WTC11 (cell line): ENCODE measurements at regions not wholly inside any gene's neighbourhood (a gene's known extent, or its start where the extent isn't known, plus 50 kb on each side); places are given as distances from the start of the nearest gene placed in this dataset.

ENCODE experiments used
- ATAC-seq: fragments of 200-7000 bp; cut with Tn5 transposase; 2 replicates; pipeline ENCODE4 v1.10.0; 2021; ENCODE audit warnings: mild to moderate bottlenecking, moderate library complexity
- CTCF ChIA-PET: fragments of 300-600 bp; sonication (Branson Sonifier 250); formaldehyde crosslinking; loops from one replicate; lab custom pipeline; 2021; ENCODE audit warnings: antibody characterized with exemption; lab: Charles Lee
- POLR2A ChIA-PET: fragments of 350-600 bp; sonication (Branson Sonifier 250); formaldehyde crosslinking; loops from one replicate; lab custom pipeline; 2021; ENCODE audit warnings: antibody characterized with exemption; lab: Charles Lee
- DNase-seq: peaks from one replicate; pipeline ENCODE4 v3.0.0; 2021; ENCODE audit warnings: low spot score
- H3K27ac Mint-ChIP-seq: 2 replicates; pipeline ENCODE4 v1.8.0; 2021; ENCODE audit warnings: mixed read lengths
- H3K27me3 Mint-ChIP-seq: 2 replicates; pipeline ENCODE4 v1.8.0; 2021; ENCODE audit warnings: low read depth, mild to moderate bottlenecking, moderate library complexity, mixed read lengths
- H3K36me3 Mint-ChIP-seq: 2 replicates; pipeline ENCODE4 v1.8.0; 2021; ENCODE audit warnings: mixed read lengths
- H3K4me1 Mint-ChIP-seq: 2 replicates; pipeline ENCODE4 v1.8.0; 2022; ENCODE audit warnings: mixed read lengths
- H3K4me3 Mint-ChIP-seq: 2 replicates; pipeline ENCODE4 v1.8.0; 2021; ENCODE audit warnings: mild to moderate bottlenecking, moderate library complexity, mixed read lengths
- H3K9me3 Mint-ChIP-seq: 2 replicates; pipeline ENCODE4 v1.8.0; 2021; ENCODE audit warnings: mixed read lengths
- ATF1 ChIP-seq: sonication (generic); formaldehyde crosslinking; IDR thresholded peaks from 2 replicates; pipeline ENCODE4 v1.8.1; 2023; ENCODE audit warnings: mild to moderate bottlenecking, moderate library complexity, missing genetic modification reagents
- FOXK1 ChIP-seq: sonication (generic); formaldehyde crosslinking; IDR thresholded peaks from 2 replicates; pipeline ENCODE4 v1.8.0; 2022; ENCODE audit warnings: mild to moderate bottlenecking, moderate library complexity, missing genetic modification reagents
- GTF2I ChIP-seq: fragments of 250-450 bp; sonication (Bioruptor Pico); conservative IDR thresholded peaks from 2 replicates; pipeline ENCODE4 v1.4.0; 2021; ENCODE audit warnings: mild to moderate bottlenecking
- NFYB ChIP-seq: sonication (generic); formaldehyde crosslinking; conservative IDR thresholded peaks from 2 replicates; pipeline ENCODE4 v1.8.0; 2022; ENCODE audit warnings: low read depth, missing genetic modification reagents
- OVOL2 ChIP-seq: fragments of 250-450 bp; sonication (Bioruptor Pico); IDR thresholded peaks from 2 replicates; pipeline ENCODE4 v1.9.0; 2021; ENCODE audit warnings: mild to moderate bottlenecking, borderline replicate concordance
- RELA ChIP-seq: sonication (generic); formaldehyde crosslinking; IDR thresholded peaks from 2 replicates; pipeline ENCODE4 v1.8.1; 2022; ENCODE audit warnings: missing genetic modification reagents, mild to moderate bottlenecking, borderline replicate concordance
- SP1 ChIP-seq: sonication (generic); formaldehyde crosslinking; conservative IDR thresholded peaks from 2 replicates; pipeline ENCODE4 v1.8.1; 2022; ENCODE audit warnings: missing genetic modification reagents
- ZNF671 ChIP-seq: fragments of 250-450 bp; sonication (Bioruptor Pico); IDR thresholded peaks from 2 replicates; pipeline ENCODE4 v1.8.0; 2021; ENCODE audit warnings: mild to moderate bottlenecking
- TF ChIP-seq, protein P1 (sequence below): fragments of 250-450 bp; sonication (Bioruptor Pico); IDR thresholded peaks from 2 replicates; pipeline ENCODE4 v1.9.0; 2021; ENCODE audit warnings: mild to moderate bottlenecking
- TF ChIP-seq, protein P2 (sequence below): sonication (generic); formaldehyde crosslinking; IDR thresholded peaks from 2 replicates; pipeline ENCODE4 v1.8.1; 2023; ENCODE audit warnings: mild to moderate bottlenecking, missing genetic modification reagents, borderline replicate concordance
- TF ChIP-seq, protein P3 (sequence below): sonication (generic); formaldehyde crosslinking; IDR thresholded peaks from 2 replicates; pipeline ENCODE4 v1.8.1; 2022; ENCODE audit warnings: mild to moderate bottlenecking, moderate library complexity, missing genetic modification reagents
- TF ChIP-seq, protein P4 (sequence below): sonication (generic); formaldehyde crosslinking; IDR thresholded peaks from 2 replicates; pipeline ENCODE4 v1.8.0; 2022; ENCODE audit warnings: mild to moderate bottlenecking, missing genetic modification reagents
- TF ChIP-seq, protein P5 (sequence below): sonication (generic); formaldehyde crosslinking; IDR thresholded peaks from 2 replicates; pipeline ENCODE4 v1.8.1; 2023; ENCODE audit warnings: mild to moderate bottlenecking, missing genetic modification reagents
- TF ChIP-seq, protein P6 (sequence below): sonication (generic); formaldehyde crosslinking; conservative IDR thresholded peaks from 2 replicates; pipeline ENCODE4 v1.8.1; 2023; ENCODE audit warnings: mild to moderate bottlenecking, low read depth, missing genetic modification reagents, moderate library complexity
- TF ChIP-seq, protein P7 (sequence below): sonication (generic); formaldehyde crosslinking; IDR thresholded peaks from 2 replicates; pipeline ENCODE4 v1.8.0; 2022; ENCODE audit warnings: missing genetic modification reagents

DNA sequence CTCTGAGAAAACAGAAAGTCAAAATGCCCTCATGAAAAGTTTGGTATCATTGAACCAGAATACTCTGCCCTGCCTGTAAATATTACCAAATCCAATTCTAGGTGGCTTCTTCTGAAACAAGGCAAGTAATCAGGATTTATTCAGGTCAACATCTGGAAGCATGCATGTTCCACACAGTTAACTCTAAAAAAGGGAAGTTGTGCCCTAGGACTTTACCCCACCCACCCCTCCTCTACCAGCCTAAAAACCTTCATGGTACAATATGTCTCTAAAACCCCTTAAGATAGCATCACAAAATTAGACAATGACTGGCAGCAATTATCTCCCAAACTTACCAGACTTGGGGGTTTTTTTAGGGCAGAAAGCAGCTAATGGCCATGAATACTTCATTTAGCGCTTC is 414.8 kb upstream of the SLC30A5 start (continued):
- no peak for TF ChIP-seq SP1 (CRISPR knock-in tag)
- TF ChIP-seq, protein P1, sequence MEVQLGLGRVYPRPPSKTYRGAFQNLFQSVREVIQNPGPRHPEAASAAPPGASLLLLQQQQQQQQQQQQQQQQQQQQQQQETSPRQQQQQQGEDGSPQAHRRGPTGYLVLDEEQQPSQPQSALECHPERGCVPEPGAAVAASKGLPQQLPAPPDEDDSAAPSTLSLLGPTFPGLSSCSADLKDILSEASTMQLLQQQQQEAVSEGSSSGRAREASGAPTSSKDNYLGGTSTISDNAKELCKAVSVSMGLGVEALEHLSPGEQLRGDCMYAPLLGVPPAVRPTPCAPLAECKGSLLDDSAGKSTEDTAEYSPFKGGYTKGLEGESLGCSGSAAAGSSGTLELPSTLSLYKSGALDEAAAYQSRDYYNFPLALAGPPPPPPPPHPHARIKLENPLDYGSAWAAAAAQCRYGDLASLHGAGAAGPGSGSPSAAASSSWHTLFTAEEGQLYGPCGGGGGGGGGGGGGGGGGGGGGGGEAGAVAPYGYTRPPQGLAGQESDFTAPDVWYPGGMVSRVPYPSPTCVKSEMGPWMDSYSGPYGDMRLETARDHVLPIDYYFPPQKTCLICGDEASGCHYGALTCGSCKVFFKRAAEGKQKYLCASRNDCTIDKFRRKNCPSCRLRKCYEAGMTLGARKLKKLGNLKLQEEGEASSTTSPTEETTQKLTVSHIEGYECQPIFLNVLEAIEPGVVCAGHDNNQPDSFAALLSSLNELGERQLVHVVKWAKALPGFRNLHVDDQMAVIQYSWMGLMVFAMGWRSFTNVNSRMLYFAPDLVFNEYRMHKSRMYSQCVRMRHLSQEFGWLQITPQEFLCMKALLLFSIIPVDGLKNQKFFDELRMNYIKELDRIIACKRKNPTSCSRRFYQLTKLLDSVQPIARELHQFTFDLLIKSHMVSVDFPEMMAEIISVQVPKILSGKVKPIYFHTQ (CRISPR knock-in tag): no peak
- TF ChIP-seq, protein P2, sequence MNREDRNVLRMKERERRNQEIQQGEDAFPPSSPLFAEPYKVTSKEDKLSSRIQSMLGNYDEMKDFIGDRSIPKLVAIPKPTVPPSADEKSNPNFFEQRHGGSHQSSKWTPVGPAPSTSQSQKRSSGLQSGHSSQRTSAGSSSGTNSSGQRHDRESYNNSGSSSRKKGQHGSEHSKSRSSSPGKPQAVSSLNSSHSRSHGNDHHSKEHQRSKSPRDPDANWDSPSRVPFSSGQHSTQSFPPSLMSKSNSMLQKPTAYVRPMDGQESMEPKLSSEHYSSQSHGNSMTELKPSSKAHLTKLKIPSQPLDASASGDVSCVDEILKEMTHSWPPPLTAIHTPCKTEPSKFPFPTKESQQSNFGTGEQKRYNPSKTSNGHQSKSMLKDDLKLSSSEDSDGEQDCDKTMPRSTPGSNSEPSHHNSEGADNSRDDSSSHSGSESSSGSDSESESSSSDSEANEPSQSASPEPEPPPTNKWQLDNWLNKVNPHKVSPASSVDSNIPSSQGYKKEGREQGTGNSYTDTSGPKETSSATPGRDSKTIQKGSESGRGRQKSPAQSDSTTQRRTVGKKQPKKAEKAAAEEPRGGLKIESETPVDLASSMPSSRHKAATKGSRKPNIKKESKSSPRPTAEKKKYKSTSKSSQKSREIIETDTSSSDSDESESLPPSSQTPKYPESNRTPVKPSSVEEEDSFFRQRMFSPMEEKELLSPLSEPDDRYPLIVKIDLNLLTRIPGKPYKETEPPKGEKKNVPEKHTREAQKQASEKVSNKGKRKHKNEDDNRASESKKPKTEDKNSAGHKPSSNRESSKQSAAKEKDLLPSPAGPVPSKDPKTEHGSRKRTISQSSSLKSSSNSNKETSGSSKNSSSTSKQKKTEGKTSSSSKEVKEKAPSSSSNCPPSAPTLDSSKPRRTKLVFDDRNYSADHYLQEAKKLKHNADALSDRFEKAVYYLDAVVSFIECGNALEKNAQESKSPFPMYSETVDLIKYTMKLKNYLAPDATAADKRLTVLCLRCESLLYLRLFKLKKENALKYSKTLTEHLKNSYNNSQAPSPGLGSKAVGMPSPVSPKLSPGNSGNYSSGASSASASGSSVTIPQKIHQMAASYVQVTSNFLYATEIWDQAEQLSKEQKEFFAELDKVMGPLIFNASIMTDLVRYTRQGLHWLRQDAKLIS: no peak

DNA sequence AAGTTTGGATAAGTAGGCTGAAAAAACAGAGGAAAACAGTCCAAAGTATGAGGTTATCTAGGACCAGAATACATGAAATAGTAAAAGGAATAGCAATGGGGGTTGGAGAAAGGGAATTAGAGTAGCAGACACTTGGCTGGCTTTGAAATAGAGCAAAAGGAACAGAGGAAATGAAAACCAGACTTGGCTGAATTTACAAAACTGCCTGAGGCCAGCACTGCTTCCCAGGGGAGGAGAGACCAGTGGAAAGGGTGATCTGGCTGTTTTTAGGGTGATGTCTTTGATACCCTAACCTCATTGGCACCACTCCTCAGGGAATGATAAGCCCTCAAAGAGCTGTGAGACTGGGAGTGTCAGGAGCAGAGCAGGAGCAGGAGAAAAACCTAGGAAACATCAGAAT is 413.4 kb upstream of the SLC30A5 start:
- Mint-ChIP-seq H3K9me3 (peaks cover 9% of the 10 kb centered on the region; the same call in 1 of the 2 replicates), H3K4me1 (peaks cover 3% of the 10 kb centered on the region; the same call in 1 of the 2 replicates), H3K27ac (no peak overlapping the region), H3K4me3 (no peak overlapping the region), H3K27me3 (no peaks in the 10 kb centered on the region), H3K36me3 (no peaks in the 10 kb centered on the region)
- DNase-seq (no peak), ATAC-seq (no peak)
- ChIA-PET POLR2A (no interaction called here), CTCF (no interaction called here)
- TF ChIP-seq OVOL2 (CRISPR knock-in tag) (no peak), RELA (no peak), ZNF671 (CRISPR knock-in tag) (no peak), GTF2I (no peak), NFYB (no peak), FOXK1 (no peak), ATF1 (CRISPR knock-in tag) (no peak)
- TF ChIP-seq, protein P3, sequence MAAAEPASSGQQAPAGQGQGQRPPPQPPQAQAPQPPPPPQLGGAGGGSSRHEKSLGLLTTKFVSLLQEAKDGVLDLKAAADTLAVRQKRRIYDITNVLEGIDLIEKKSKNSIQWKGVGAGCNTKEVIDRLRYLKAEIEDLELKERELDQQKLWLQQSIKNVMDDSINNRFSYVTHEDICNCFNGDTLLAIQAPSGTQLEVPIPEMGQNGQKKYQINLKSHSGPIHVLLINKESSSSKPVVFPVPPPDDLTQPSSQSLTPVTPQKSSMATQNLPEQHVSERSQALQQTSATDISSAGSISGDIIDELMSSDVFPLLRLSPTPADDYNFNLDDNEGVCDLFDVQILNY (CRISPR knock-in tag): no peak
- TF ChIP-seq, protein P4, sequence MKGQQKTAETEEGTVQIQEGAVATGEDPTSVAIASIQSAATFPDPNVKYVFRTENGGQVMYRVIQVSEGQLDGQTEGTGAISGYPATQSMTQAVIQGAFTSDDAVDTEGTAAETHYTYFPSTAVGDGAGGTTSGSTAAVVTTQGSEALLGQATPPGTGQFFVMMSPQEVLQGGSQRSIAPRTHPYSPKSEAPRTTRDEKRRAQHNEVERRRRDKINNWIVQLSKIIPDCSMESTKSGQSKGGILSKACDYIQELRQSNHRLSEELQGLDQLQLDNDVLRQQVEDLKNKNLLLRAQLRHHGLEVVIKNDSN (CRISPR knock-in tag): no peak
- TF ChIP-seq, protein P5, sequence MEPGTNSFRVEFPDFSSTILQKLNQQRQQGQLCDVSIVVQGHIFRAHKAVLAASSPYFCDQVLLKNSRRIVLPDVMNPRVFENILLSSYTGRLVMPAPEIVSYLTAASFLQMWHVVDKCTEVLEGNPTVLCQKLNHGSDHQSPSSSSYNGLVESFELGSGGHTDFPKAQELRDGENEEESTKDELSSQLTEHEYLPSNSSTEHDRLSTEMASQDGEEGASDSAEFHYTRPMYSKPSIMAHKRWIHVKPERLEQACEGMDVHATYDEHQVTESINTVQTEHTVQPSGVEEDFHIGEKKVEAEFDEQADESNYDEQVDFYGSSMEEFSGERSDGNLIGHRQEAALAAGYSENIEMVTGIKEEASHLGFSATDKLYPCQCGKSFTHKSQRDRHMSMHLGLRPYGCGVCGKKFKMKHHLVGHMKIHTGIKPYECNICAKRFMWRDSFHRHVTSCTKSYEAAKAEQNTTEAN: no peak
- TF ChIP-seq, protein P2: no peak
- TF ChIP-seq, protein P6, sequence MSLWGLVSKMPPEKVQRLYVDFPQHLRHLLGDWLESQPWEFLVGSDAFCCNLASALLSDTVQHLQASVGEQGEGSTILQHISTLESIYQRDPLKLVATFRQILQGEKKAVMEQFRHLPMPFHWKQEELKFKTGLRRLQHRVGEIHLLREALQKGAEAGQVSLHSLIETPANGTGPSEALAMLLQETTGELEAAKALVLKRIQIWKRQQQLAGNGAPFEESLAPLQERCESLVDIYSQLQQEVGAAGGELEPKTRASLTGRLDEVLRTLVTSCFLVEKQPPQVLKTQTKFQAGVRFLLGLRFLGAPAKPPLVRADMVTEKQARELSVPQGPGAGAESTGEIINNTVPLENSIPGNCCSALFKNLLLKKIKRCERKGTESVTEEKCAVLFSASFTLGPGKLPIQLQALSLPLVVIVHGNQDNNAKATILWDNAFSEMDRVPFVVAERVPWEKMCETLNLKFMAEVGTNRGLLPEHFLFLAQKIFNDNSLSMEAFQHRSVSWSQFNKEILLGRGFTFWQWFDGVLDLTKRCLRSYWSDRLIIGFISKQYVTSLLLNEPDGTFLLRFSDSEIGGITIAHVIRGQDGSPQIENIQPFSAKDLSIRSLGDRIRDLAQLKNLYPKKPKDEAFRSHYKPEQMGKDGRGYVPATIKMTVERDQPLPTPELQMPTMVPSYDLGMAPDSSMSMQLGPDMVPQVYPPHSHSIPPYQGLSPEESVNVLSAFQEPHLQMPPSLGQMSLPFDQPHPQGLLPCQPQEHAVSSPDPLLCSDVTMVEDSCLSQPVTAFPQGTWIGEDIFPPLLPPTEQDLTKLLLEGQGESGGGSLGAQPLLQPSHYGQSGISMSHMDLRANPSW: no peak
- TF ChIP-seq, protein P7, sequence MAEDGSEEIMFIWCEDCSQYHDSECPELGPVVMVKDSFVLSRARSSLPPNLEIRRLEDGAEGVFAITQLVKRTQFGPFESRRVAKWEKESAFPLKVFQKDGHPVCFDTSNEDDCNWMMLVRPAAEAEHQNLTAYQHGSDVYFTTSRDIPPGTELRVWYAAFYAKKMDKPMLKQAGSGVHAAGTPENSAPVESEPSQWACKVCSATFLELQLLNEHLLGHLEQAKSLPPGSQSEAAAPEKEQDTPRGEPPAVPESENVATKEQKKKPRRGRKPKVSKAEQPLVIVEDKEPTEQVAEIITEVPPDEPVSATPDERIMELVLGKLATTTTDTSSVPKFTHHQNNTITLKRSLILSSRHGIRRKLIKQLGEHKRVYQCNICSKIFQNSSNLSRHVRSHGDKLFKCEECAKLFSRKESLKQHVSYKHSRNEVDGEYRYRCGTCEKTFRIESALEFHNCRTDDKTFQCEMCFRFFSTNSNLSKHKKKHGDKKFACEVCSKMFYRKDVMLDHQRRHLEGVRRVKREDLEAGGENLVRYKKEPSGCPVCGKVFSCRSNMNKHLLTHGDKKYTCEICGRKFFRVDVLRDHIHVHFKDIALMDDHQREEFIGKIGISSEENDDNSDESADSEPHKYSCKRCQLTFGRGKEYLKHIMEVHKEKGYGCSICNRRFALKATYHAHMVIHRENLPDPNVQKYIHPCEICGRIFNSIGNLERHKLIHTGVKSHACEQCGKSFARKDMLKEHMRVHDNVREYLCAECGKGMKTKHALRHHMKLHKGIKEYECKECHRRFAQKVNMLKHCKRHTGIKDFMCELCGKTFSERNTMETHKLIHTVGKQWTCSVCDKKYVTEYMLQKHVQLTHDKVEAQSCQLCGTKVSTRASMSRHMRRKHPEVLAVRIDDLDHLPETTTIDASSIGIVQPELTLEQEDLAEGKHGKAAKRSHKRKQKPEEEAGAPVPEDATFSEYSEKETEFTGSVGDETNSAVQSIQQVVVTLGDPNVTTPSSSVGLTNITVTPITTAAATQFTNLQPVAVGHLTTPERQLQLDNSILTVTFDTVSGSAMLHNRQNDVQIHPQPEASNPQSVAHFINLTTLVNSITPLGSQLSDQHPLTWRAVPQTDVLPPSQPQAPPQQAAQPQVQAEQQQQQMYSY: no peak
